K562 (cell line): ENCODE measurements at regions not wholly inside any gene's neighbourhood (a gene's known extent, or its start where the extent isn't known, plus 50 kb on each side); places are given as distances from the start of the nearest gene placed in this dataset.

Source experiments
- ATAC-seq: fragments of 200-7000 bp; cut with Tn5 transposase; 3 replicates; pipeline ENCODE4 v1.9.1; 2020; ENCODE audit warnings: moderate library complexity
- BruUV-seq: library from RNA; stranded (reverse); fragments of 400-500 nt; replicated peaks from 2 replicates; lab custom pipeline; 2021; lab: Mats Ljungman, UMichigan
- CTCF ChIA-PET: fragments of 300-600 bp; formaldehyde crosslinking; extraction: SDS; loops from one replicate; lab custom pipeline; 2021; ENCODE audit warnings: low intra/inter-chr PET ratio; lab: Yijun Ruan, JAX
- POLR2A ChIA-PET: fragments of 300-600, 350-650 bp; sonication (Branson Sonifier 250); formaldehyde crosslinking; extraction: SDS; loops from one replicate; lab custom pipeline; 2021; ENCODE audit warnings: antibody characterized with exemption, inconsistent platforms; lab: Yijun Ruan, JAX
- DNase-seq, 4 experiments: peaks; one replicate each; pipeline versions ENCODE4 v3.0.0 to v3.0.0-alpha.2; 2011 to 2018; ENCODE audit warnings: low spot score in 3 of 4, mixed read lengths in 3 of 4; ENCODE audit errors: extremely low read depth in 1 of 4
- FAIRE-seq: peaks from 2 replicates; lab custom pipeline; 2011; peaks lifted over from hg19 to GRCh38; lab: Jason Lieb, UNC
- H2AFZ ChIP-seq: 2 replicates; pipeline ENCODE4 v1.6.0; 2011; ENCODE audit warnings: low read depth, low read length, control low read depth, inconsistent platforms
- H3K27ac ChIP-seq: fragments of 200-600 bp; 3 replicates; pipeline ENCODE4 v1.8.0; 2011; ENCODE audit warnings: low read depth, mild to moderate bottlenecking, control low read depth, inconsistent platforms, low read length, moderate library complexity, mixed read lengths; ENCODE audit errors: extremely low read depth
- H3K27me3 ChIP-seq, 2 experiments: fragments of 300-600 bp in 1 of 2; 2 replicates in 1 of 2; 3 replicates in 1 of 2; pipeline versions ENCODE4 v1.6.0 to v1.8.0; 2011; ENCODE audit warnings: inconsistent platforms in 2 of 2, low read length in 2 of 2, mild to moderate bottlenecking in 1 of 2, mixed read lengths in 1 of 2, moderate library complexity in 1 of 2; ENCODE audit not compliant: control insufficient read depth in 2 of 2, insufficient read depth in 2 of 2
- H3K36me3 ChIP-seq: fragments of 300-600 bp; 3 replicates; pipeline ENCODE4 v1.8.0; 2011; ENCODE audit warnings: mild to moderate bottlenecking, low read length, inconsistent platforms; ENCODE audit not compliant: control insufficient read depth, insufficient read depth
- H3K4me1 ChIP-seq, 2 experiments: fragments of 200-600 bp in 1 of 2; replicated peaks in 1 of 2; 2 replicates in 1 of 2; 3 replicates in 1 of 2; pipeline versions ENCODE4 v1.5.1 to v1.8.0; 2011; ENCODE audit warnings: inconsistent platforms in 2 of 2, low read length in 2 of 2, mild to moderate bottlenecking in 1 of 2, mixed read lengths in 1 of 2, moderate library complexity in 1 of 2; ENCODE audit not compliant: control insufficient read depth in 2 of 2, insufficient read depth in 2 of 2
- H3K4me2 ChIP-seq: 2 replicates; pipeline ENCODE4 v1.6.1; 2011; ENCODE audit warnings: low read length, control low read depth, inconsistent platforms, mixed read lengths; ENCODE audit not compliant: insufficient read depth
- H3K4me3 ChIP-seq: fragments of 200-600 bp; sonication (generic), shearing (Covaris generic); 2 replicates; pipeline ENCODE4 v1.5.1; 2016; ENCODE audit warnings: control low read depth, inconsistent platforms
- H3K79me2 ChIP-seq: fragments of 200-600 bp; 3 replicates; pipeline ENCODE4 v1.8.0; 2011; ENCODE audit warnings: low read length, inconsistent platforms; ENCODE audit not compliant: control insufficient read depth, insufficient read depth
- H3K9ac ChIP-seq, 2 experiments: 2 replicates each; pipeline versions ENCODE4 v1.6.0 to v1.6.1; 2011; ENCODE audit warnings: low read depth in 2 of 2, low read length in 2 of 2, control low read depth in 1 of 2, inconsistent platforms in 1 of 2, mild to moderate bottlenecking in 1 of 2, mixed read lengths in 1 of 2; ENCODE audit not compliant: insufficient read depth in 1 of 2
- H3K9me1 ChIP-seq: one replicate; pipeline ENCODE4 v1.6.0; 2011; ENCODE audit warnings: inconsistent platforms, mild to moderate bottlenecking, low read length, moderate library complexity; ENCODE audit not compliant: control insufficient read depth, insufficient read depth
- H3K9me3 ChIP-seq: replicated peaks from 2 replicates; pipeline ENCODE4 v1.5.1; 2011; ENCODE audit warnings: low read depth, low read length, inconsistent platforms; ENCODE audit not compliant: control insufficient read depth, insufficient read depth
- H4K20me1 ChIP-seq: replicated peaks from 2 replicates; pipeline ENCODE4 v1.6.1; 2011; ENCODE audit warnings: low read length, inconsistent platforms, mixed read lengths; ENCODE audit not compliant: control insufficient read depth, insufficient read depth
- CBFA2T2 ChIP-seq: fragments of 450-650 bp; conservative IDR thresholded peaks from 2 replicates; pipeline ENCODE4 v1.6.1; 2017; ENCODE audit warnings: mild to moderate bottlenecking
- CC2D1A ChIP-seq: fragments of 450-650 bp; IDR thresholded peaks from 2 replicates; pipeline ENCODE4 v1.6.1; 2017; ENCODE audit warnings: mild to moderate bottlenecking
- CREB5 ChIP-seq: fragments of 250-450 bp; sonication (Bioruptor Pico); IDR thresholded peaks from 2 replicates; pipeline ENCODE4 v1.5.0; 2020; ENCODE audit warnings: mild to moderate bottlenecking
- HDAC6 ChIP-seq: IDR thresholded peaks from 2 replicates; pipeline ENCODE4 v1.6.1; 2012; ENCODE audit warnings: low read depth, mild to moderate bottlenecking, control low read depth, inconsistent platforms, low read length, moderate library complexity
- POLR2AphosphoS2 ChIP-seq: IDR thresholded peaks from 2 replicates; pipeline ENCODE4 v1.6.1; 2012; ENCODE audit warnings: low read length, improper control_type of control experiment
- RBM14 ChIP-seq: fragments of 200-400 bp; formaldehyde crosslinking; IDR thresholded peaks from 2 replicates; pipeline ENCODE4 v1.6.1; 2018; ENCODE audit warnings: low read depth, mild to moderate bottlenecking, low read length, moderate library complexity, borderline replicate concordance; ENCODE audit not compliant: insufficient read depth
- SMARCB1 ChIP-seq: IDR thresholded peaks from 2 replicates; pipeline ENCODE4 v1.6.1; 2011; ENCODE audit warnings: improper control_type of control experiment, low read depth; ENCODE audit not compliant: insufficient read length
- TAF1 ChIP-seq: IDR thresholded peaks from 2 replicates; pipeline ENCODE4 v1.6.1; 2011; ENCODE audit warnings: mild to moderate bottlenecking, low read length, moderate library complexity; ENCODE audit not compliant: insufficient read depth, control insufficient read depth, severe bottlenecking; ENCODE audit errors: extremely low read depth
- ZNF146 ChIP-seq: IDR thresholded peaks from one replicate; pipeline ENCODE4 v1.6.1; 2018; ENCODE audit warnings: missing compliant biosample characterization; ENCODE audit not compliant: unreplicated experiment
- WGBS: fragments of 100-300 bp; shearing (Covaris generic); methylation state at CpG from one replicate; pipeline ENCODE4 v1.1.6; 2016; ENCODE audit warnings: low coverage, mixed read lengths; ENCODE audit not compliant: insufficient coverage; ENCODE audit errors: missing lambda C conversion rate; 5-methylcytosine and 5-hydroxymethylcytosine counted together
- in situ Hi-C: fragments of 300-500 bp; cut with MboI; formaldehyde crosslinking; loops from 4 replicates; pipeline ENCODE4 v1.15.0; 2018; ENCODE audit warnings: inconsistent platforms, mixed read lengths
- intact Hi-C: fragments of 100-400 bp; cut with micrococcal nuclease; formaldehyde crosslinking; loops from 2 replicates; pipeline ENCODE4 v1.14.2; 2022
- TF ChIP-seq, protein P1 (sequence below): fragments of 200-400 bp; formaldehyde crosslinking; IDR thresholded peaks from 2 replicates; pipeline ENCODE4 v1.6.1; 2017; ENCODE audit warnings: mild to moderate bottlenecking, low read depth, low read length, moderate library complexity

GRCh38 chr5:152151113-152151512 lies 226.5 kb upstream of the GLRA1 start:
- Histone ChIP-seq H3K27ac (no peak overlapping the region), H3K79me2 (no peaks in the 10 kb centered on the region), H3K9ac (no peak overlapping the region), H3K9me1 (no peaks in the 10 kb centered on the region), H3K36me3 (no peaks in the 10 kb centered on the region), H4K20me1 (no peaks in the 10 kb centered on the region), H3K9me3 (no peaks in the 10 kb centered on the region), H2AFZ (no peak overlapping the region), H3K27me3 (no peaks in the 10 kb centered on the region), H3K4me2 (no peak overlapping the region), H3K4me1 (no peaks in the 10 kb centered on the region), H3K4me3 (no peak overlapping the region)
- FAIRE-seq = no peak
- no peak for TF ChIP-seq HDAC6
- TF ChIP-seq ZNF146 (CRISPR knock-in tag) = no peak
- no peak for TF ChIP-seq CBFA2T2
- TF ChIP-seq TAF1 = no peak
- TF ChIP-seq CC2D1A = no peak
- no peak for TF ChIP-seq CREB5 (CRISPR knock-in tag)
- no peak for TF ChIP-seq POLR2AphosphoS2
- TF ChIP-seq, protein P1, sequence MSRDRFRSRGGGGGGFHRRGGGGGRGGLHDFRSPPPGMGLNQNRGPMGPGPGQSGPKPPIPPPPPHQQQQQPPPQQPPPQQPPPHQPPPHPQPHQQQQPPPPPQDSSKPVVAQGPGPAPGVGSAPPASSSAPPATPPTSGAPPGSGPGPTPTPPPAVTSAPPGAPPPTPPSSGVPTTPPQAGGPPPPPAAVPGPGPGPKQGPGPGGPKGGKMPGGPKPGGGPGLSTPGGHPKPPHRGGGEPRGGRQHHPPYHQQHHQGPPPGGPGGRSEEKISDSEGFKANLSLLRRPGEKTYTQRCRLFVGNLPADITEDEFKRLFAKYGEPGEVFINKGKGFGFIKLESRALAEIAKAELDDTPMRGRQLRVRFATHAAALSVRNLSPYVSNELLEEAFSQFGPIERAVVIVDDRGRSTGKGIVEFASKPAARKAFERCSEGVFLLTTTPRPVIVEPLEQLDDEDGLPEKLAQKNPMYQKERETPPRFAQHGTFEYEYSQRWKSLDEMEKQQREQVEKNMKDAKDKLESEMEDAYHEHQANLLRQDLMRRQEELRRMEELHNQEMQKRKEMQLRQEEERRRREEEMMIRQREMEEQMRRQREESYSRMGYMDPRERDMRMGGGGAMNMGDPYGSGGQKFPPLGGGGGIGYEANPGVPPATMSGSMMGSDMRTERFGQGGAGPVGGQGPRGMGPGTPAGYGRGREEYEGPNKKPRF = no peak
- TF ChIP-seq RBM14 = no peak
- TF ChIP-seq SMARCB1 = no peak
- no peak for ATAC-seq
- 0% methylated on average over 4 of the region's 4 CpGs for WGBS
- in situ Hi-C loops (no loop called here), intact Hi-C loops (no loop called here)
- no TSS peak for BruUV-seq
- POLR2A ChIA-PET = no interaction called here
- no peak for DNase-seq
- CTCF ChIA-PET = no interaction called here
